H54 (cell line): ENCODE measurements at regions not wholly inside any gene's neighbourhood (a gene's known extent, or its start where the extent isn't known, plus 50 kb on each side); places are given as distances from the start of the nearest gene placed in this dataset.
"Not testable (repeated sequence)": the region's sequence is repeated elsewhere in the genome, so short reads cannot be mapped to it uniquely, and the experiment has no call there.

ENCODE experiments used
- DNase-seq: peaks from one replicate; pipeline ENCODE4 v3.0.0; 2011; ENCODE audit warnings: low spot score, mixed read lengths; ENCODE audit not compliant: insufficient read length
- FAIRE-seq: peaks from 3 replicates; lab custom pipeline; 2011; peaks lifted over from hg19 to GRCh38; lab: Jason Lieb, UNC
- POLR2A ChIP-seq: IDR thresholded peaks from 2 replicates; pipeline ENCODE4 v1.6.1; 2011; ENCODE audit warnings: low read depth, mild to moderate bottlenecking, low read length

DNA sequence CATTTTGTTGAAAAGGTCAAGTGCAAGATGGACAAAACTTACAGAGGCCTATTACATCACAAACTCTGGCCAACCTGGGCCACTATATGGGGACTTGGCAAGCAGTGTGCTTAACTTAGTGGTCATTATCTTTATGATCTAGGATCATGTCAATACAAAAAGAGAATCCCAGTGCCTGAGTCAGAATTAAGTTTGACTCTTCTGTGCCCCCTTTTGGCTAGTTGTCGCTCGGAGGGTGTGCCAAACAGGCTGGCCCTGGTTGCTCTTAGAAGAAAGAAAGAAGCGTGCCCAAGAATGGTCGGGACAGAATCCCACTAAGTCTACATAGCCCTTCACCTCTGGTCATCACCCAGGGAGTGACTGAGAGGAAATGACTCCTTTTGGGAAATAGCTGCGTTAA lies 100.1 kb downstream of the EIF4E start:
- DNase-seq (no peak), FAIRE-seq (no peak)
- no peak for TF ChIP-seq POLR2A

GRCh38 chr4:98827661-98828060 lies 101.3 kb downstream of the EIF4E start:
- FAIRE-seq = no peak
- no peak for TF ChIP-seq POLR2A

GRCh38 chr4:98822144-98822543 lies 106.8 kb downstream of the EIF4E start:
- FAIRE-seq (no peak), DNase-seq (no peak)
- no peak for TF ChIP-seq POLR2A

More at GRCh38 chr4:98827661-98828060, 101.3 kb downstream of the EIF4E start:
- DNase-seq = no peak

DNA sequence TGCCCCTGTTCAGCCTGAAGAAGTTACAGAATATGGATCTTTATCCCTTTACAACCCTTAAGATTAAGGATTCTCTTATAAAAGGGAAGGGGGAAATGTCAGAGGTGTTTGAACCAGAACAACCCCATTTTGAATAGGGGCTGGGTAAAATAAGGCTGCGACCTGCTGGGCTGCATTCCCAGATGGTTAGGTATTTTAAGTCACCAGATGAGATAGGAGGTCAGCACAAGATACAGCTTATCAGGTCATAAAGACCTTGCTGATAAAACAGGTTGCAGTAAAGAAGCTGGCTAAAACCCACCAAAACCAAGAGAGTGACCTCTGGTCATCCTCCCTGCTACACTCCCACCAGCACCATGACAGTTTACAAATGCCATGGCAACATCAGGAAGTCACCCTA lies 110.8 kb downstream of the EIF4E start:
- not testable (repeated sequence) for FAIRE-seq, DNase-seq

GRCh38 chr4:98816816-98817215 lies 112.1 kb downstream of the EIF4E start:
- FAIRE-seq (no peak), DNase-seq (no peak)

GRCh38 chr4:98816386-98816785 lies 112.5 kb downstream of the EIF4E start:
- TF ChIP-seq POLR2A = no peak
- FAIRE-seq = no peak

More at GRCh38 chr4:98816816-98817215, 112.1 kb downstream of the EIF4E start:
- no peak for TF ChIP-seq POLR2A

DNA sequence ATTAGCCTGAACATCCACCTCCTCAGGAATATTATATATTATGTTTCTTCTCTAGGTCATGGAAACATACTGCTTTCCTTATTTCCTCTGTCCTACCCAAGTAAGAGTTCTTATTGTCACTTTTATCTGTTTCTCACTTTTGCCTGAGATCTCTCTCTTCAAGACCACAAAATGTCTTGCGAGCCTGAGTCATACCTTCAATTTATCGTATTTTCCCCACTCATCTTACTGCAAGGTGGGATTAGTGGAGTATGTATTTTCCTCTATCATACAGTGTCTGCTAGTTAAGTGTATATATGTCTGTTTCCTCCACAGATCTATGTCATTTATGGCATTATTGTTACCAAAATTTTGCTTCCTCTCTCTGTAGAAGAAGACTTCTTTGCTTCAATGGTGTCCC lies 124.5 kb downstream of the EIF4E start:
- FAIRE-seq (no peak), DNase-seq (no peak)
- no peak for TF ChIP-seq POLR2A

More at GRCh38 chr4:98816386-98816785, 112.5 kb downstream of the EIF4E start:
- no peak for DNase-seq

GRCh38 chr4:98803251-98803650 lies 125.7 kb downstream of the EIF4E start:
- FAIRE-seq = no peak
- no peak for TF ChIP-seq POLR2A

DNA sequence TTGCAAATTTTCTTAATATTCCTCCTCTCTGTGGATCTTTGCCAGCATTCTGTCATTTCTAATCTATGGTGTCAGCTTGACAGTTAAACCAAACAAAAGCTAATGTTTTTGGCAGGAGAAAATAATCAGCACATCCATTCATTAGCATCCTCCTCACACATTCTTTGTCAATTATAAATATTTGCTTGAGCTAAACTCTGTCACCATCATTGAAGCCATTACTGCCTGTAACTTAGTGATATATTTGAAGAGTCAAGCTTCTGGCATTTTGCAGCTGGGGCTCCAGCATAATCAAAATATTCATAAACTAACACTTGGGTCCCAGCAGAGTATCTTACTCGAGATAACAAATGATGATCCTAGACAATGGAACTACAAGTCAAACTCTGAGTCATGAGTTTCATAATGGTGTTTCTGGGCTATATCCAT lies 126.1 kb downstream of the EIF4E start:
- TF ChIP-seq POLR2A = no peak
- no peak for FAIRE-seq
- no peak for DNase-seq

More at GRCh38 chr4:98803251-98803650, 125.7 kb downstream of the EIF4E start:
- no peak for DNase-seq

- no peak for TF ChIP-seq POLR2A
- FAIRE-seq (no peak), DNase-seq (no peak)
Measured at GRCh38 chr4:98801259-98801725, 127.6 kb downstream of the EIF4E start.

DNA sequence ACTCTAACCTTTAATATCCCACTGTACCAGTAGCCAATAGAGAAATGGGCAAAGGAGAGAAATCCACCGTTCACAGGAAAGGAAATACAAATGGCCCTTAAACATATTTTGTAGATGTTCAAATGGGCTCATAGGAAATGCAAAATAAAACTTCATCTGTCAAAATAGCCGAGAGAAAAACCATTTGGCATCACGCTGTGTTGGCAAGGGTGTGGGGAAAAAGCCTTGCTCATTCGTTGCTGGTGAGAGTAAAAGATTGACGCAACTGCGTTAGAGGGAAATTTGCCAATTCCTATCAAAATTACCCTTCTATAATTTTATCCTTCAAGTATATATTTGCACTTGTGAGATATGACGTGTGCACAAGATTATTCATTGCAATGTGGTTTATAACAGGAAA lies 131.9 kb downstream of the EIF4E start:
- FAIRE-seq = no peak
- TF ChIP-seq POLR2A = no peak
- DNase-seq = no peak

GRCh38 chr4:98794565-98795205 lies 134.2 kb downstream of the EIF4E start:
- DNase-seq = no peak
- no peak for FAIRE-seq
- no peak for TF ChIP-seq POLR2A

GRCh38 chr4:98793658-98794057 lies 135.2 kb upstream of the TSPAN5 start:
- DNase-seq (no peak), FAIRE-seq (no peak)
- no peak for TF ChIP-seq POLR2A

- FAIRE-seq = no peak
- no peak for DNase-seq
- no peak for TF ChIP-seq POLR2A
Measured at GRCh38 chr4:98786866-98787265, 128.5 kb upstream of the TSPAN5 start.
